Limb (tissue), 2 donors: ENCODE measurements at regions not wholly inside any gene's neighbourhood (a gene's known extent, or its start where the extent isn't known, plus 50 kb on each side); places are given as distances from the start of the nearest gene placed in this dataset.
"Not testable (repeated sequence)": the region's sequence is repeated elsewhere in the genome, so short reads cannot be mapped to it uniquely, and the experiment has no call there.

Source experiments
- DNase-seq, 2 donors: peaks; one replicate each; pipeline ENCODE4 v3.0.0-alpha.2; 2016; ENCODE audit errors: extremely low spot score in 2 of 2

GRCh38 chr9:31808766-31809165, 575.7 kb upstream of the ACO1 start:
- DNase-seq: no peak

- no peak for DNase-seq
These were observed 564.0 kb upstream of the ACO1 start for GRCh38 chr9:31820426-31820825.

- DNase-seq: no peak
These were observed 562.9 kb upstream of the ACO1 start for GRCh38 chr9:31821583-31821982.

- DNase-seq: no peak
These were observed 561.1 kb upstream of the ACO1 start for GRCh38 chr9:31823365-31823764.

GRCh38 chr9:31824860-31825259, 559.6 kb upstream of the ACO1 start:
- DNase-seq: no peak

- no peak for DNase-seq
These were observed 547.2 kb upstream of the ACO1 start for GRCh38 chr9:31837211-31837610.

GRCh38 chr9:31839273-31839672, 545.2 kb upstream of the ACO1 start:
- DNase-seq: peak in 1 of 2 donors; percentile 71

- DNase-seq: no peak
These were observed 543.7 kb upstream of the ACO1 start for GRCh38 chr9:31840702-31841101.

GRCh38 chr9:31847963-31848362, 536.5 kb upstream of the ACO1 start:
- DNase-seq: no peak

- DNase-seq: no peak
These were observed 535.7 kb upstream of the ACO1 start for GRCh38 chr9:31848505-31849285.

GRCh38 chr9:31854187-31854586, 530.3 kb upstream of the ACO1 start:
- DNase-seq: no peak

- no peak for DNase-seq
These were observed 515.6 kb upstream of the ACO1 start for GRCh38 chr9:31868830-31869229.

- DNase-seq: no peak
These were observed 514.2 kb upstream of the ACO1 start for GRCh38 chr9:31870276-31870675.

- DNase-seq: no peak
These were observed 510.7 kb upstream of the ACO1 start for GRCh38 chr9:31873722-31874121.

GRCh38 chr9:31894008-31894407, 490.4 kb upstream of the ACO1 start:
- no peak for DNase-seq

- DNase-seq: no peak
These were observed 476.1 kb upstream of the ACO1 start for GRCh38 chr9:31908158-31908890.

- DNase-seq: no peak
These were observed 475.5 kb upstream of the ACO1 start for GRCh38 chr9:31908891-31909480.

- no peak for DNase-seq
These were observed 471.8 kb upstream of the ACO1 start for GRCh38 chr9:31912636-31913035.

- no peak for DNase-seq
These were observed 467.7 kb upstream of the ACO1 start for GRCh38 chr9:31916591-31917241.

GRCh38 chr9:31937737-31938136, 446.7 kb upstream of the ACO1 start:
- DNase-seq: not testable (repeated sequence)

- no peak for DNase-seq
These were observed 433.7 kb upstream of the ACO1 start for GRCh38 chr9:31950756-31951155.

GRCh38 chr9:31958572-31958971, 425.9 kb upstream of the ACO1 start:
- no peak for DNase-seq
